HG03196 (cell line): ENCODE measurements at regions not wholly inside any gene's neighbourhood (a gene's known extent, or its start where the extent isn't known, plus 50 kb on each side); places are given as distances from the start of the nearest gene placed in this dataset.
"Not testable (repeated sequence)": the region's sequence is repeated elsewhere in the genome, so short reads cannot be mapped to it uniquely, and the experiment has no call there.

Experiments
- ATAC-seq: cut with Tn5 transposase; IDR thresholded peaks from one replicate; pipeline ENCODE4 v1.9.1; 2021; ENCODE audit not compliant: unreplicated experiment

DNA sequence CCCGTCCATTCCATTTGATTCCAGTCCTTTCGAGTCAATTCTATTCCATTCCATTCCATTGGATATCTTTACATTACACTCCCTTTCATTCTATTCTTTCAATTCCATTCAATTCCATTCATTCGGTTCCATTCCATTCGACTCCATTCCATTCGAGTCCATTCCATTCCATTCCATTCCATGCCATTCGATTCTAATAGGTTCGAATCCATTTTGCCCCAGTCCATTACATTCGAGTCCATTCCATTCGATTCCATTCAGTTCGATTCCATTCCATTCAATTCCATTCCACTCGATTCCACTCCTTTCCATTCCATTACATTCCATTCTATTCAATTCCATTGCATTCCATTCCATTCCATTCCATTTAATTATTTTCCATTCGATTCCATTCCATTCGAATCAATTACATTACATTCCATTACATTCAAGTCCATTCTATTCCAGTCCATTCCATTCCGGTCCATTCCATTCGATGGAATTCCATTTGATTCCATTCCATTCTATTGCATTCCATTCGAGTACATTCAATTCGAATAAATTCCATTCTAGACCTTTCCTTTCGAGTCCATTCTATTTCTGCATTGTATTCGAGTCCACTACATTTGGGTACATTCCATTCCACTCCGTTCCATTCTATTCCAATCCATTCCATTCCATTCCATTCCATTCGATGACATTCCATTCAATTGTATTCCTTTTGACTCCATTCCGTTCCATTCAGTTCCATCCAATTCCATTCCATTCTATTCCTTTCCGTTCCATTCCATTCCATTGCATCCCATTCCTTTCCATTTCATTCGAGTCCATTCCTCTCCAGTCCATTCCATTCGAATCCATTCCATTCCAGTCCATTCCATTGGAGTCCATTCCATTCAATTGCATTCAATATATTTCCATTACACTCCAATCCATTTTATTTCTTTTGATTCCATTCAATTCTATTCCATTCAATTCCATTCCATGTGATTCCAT, 2604.8 kb upstream of the TPTE start:
- ATAC-seq: no peak

DNA sequence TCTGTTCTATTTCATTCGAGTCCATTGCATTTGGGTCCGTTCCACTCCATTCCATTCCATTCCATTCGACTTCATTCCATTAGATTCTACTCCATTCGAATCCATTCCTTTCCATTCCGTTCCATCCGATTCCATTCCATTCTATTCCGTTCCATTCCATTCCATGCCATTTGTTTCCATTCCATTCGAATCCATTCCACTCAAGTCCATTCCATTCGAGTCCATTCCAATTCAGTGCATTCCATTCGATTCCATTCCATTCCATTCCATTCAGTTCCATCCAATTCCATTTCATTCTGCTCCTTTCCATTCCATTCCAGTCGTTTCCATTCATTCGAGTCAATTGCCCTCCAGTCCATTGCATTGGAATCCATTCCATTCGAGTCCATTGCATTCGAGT, 2603.7 kb upstream of the TPTE start:
- no peak for ATAC-seq

DNA sequence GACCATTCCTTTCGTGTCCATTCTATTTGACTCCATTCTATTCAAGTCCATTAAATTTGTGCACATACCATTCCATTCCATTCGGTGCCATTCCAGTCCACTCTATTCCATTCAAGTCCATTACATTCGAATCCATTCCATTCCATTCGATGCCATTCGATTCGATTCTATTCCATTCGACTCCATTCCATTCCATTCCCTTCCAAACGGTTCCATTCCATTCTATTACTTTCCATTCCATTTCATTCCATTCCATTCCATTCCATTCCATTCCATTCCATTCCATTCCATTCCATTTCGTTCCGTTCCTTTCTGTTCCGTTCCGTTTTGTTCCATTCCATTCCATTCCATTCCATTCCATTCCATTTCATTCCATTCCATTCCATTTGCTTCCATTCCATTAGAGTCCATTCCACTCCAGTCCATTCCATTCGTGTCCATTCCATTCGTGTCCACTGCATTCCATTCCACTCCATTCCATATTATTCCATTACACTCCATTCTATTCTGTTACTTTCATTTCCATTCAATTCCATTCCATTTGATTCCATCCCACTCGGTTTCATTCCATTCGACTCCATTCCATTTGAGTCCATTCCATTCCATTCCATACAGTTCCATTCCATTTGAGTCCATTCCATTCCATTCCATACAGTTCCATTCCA, 2595.3 kb upstream of the TPTE start:
- peak; percentile 50 for ATAC-seq

DNA sequence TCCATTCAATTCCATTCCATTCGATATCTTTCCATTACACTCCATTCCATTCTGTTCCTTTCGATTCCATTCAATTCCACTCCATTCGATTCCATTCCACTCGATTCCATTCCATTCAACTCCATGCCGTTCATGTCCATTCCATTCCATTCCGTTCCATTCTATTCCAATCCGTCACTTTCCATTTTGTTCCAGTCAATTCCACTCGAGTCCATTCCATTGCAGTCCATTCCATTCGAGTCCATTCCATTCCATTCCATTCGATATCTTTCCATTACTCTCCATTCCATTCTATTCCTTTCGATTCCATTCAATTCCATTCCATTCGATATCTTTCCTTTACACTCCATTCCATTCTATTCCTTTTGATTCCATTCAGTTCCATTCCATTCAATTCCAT, 2592.9 kb upstream of the TPTE start:
- not testable (repeated sequence) for ATAC-seq

DNA sequence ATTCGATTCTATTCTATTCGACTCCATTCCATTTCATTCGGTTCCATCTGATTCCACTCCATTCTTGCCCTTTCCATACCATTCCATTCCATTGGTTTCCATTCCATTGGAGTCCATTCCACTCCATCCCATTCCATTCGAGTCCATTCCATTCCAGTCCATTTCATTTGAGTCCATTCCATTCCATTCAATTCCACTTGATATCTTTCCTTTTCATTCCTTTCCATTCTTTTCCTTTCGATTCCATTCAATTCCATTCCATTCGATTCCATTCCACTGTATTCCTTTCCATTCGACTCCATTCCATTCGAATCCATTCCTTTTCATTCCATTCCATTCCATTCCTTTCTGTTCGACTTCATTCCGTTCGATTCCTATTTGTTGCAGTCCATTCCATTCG, 2591.8 kb upstream of the TPTE start:
- not testable (repeated sequence) for ATAC-seq

DNA sequence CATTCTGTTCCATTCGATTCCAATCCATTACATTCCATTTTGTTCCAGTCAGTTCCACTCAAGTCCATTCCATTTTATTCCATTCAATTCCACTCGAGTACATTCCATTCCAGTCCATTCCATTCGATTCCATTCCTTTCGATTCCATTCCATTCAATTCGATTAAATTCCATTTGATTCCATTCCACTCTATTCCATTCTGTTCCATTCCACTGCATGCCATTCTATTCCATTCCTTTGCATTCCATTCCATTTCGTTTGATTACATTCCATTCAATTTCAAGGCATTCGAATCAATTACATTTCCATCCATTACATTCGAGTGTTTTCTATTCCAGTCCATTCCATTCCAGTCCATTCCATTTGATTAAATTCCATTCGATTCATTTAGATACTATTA, 2590.9 kb upstream of the TPTE start:
- ATAC-seq: not testable (repeated sequence)

DNA sequence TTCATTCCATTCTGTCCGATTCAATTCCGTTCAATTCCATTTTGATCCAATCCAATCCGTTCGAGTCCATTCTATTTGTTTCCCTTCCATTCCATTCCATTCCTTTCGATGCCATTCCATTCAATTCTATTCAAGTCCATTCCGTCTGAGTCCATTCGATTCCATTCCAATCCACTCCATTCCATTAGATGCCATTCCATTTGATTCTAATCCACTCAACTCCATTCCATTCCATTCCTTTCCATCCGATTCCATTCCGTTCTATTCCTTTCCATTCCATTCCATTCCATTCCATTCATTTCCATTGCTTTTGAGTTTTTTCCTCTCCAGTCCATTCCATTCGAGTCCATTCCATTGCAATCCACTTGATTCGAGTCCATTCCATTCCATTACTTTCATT, 2589.3 kb upstream of the TPTE start:
- not testable (repeated sequence) for ATAC-seq

DNA sequence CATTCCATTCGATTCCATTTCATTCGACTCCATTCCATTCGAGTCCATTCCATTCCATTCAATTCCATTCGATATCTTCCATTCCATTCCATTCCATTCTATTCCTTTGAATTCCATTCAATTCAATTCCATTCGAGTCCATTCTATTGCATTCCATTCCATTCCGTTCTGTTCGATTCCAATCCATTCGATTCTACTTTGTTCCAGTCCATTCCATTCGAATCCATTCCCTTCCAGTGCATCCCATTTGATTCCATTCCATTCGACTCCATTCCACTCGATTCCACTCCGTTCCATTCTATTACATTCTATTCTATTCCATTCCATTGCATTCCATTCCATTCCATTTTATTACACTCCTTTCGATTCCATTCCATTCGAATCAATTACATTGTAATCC, 2588.5 kb upstream of the TPTE start:
- ATAC-seq: not testable (repeated sequence)

DNA sequence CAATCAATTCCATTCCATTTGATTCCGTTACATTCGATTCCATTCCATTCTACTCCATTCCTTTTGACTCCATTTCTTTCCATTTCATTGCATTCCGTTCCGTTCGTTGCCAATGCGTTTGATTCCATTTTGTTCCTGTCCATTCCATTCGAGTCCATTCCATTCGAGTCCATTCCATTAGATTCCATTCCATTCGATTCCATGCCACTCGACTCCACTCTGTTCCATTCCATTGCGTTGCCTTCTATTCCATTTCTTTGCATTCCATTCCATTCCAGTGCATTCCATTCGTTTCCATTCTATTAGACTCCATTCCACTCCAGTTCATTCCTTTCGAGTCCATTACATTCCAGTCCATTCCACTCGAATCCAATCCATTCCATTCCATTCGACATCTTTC, 2587.5 kb upstream of the TPTE start:
- no peak for ATAC-seq

DNA sequence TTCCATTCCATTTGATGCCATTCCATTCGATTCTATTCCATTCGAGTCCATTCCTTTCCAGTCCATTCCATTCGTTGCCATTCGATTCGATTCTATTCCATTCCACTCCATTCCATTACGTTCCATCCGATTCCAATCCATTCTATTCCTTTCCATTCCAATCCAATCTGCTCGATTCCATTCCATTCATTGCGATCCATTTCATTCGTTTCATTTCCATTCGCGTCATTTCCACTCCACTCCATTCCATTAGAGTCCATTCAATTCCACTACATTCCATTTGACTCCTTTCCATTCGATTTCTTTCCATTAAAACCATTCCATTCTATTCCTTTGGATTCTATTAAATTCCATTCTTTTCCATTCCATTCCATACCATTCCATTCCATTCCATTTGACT, 2584.1 kb upstream of the TPTE start:
- ATAC-seq: not testable (repeated sequence)

DNA sequence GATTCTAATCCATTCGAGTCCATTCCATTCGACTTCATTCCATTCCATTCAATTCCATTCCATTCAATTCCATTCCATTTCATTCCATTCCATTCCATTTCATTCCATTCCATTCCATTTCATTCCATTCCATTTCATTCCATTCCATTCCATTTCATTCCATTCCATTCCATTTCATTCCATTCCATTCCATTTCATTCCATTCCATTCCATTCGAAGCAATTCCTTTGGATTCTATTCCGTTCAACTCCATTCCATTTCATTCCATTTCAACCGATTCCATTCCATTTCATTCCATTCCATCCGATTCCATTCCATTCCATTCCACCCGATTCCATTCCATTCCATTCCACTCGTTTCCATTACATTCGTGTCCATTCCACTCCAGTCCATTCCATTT, 2583.2 kb upstream of the TPTE start:
- ATAC-seq: not testable (repeated sequence)

DNA sequence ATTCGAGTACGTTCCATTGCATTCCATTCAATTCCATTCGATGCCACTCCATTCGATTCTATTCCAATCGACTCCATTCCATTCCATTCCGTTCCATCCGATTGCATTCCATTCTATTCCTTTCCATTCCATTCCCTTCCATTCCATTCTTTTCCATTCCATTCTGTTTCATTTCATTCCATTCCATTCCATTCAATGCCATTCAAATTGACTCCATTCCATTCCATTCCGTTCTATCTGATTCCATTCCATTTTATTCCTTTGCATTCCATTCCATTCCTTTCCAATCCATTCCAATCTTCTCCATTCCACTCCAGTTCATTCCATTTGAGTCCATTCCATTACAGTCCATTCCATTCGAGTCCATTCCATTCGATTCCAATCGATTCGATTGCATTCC, 2580.0 kb upstream of the TPTE start:
- not testable (repeated sequence) for ATAC-seq

DNA sequence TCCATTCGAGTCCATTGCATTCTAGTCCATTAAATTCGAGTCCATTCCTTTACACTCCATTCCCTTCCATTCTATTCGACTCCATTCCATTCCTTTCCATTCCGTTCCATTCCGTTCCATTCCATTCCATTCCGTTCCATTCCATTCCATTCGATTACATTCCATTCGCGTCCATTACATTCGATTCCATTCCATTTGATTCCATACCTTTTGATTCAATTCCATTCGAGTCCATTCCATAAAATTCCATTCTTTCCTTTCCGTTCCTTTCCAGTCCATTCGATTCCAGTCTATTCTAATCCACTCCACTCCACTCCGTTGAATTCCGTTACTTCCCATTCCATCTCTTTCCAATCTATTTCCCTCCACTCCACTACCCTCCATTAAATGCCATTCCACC, 2579.2 kb upstream of the TPTE start:
- not testable (repeated sequence) for ATAC-seq

DNA sequence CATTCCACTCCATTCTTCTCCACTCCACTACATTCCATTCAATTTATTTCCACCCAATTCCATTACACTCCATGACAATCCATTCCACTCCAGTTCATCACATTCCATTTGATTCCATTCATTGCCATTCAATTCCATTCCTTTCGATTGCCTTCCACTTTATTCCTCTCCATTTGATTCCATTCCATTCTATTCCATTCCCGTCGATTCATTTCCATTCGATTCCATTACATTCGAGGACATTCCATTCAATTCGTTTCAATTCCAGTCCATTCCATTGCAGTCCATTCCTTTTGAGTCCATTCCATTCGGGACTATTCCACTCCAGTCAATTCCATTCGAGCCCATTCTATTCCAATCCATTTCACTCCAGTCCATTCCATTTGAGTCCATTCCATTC, 2577.8 kb upstream of the TPTE start:
- not testable (repeated sequence) for ATAC-seq

DNA sequence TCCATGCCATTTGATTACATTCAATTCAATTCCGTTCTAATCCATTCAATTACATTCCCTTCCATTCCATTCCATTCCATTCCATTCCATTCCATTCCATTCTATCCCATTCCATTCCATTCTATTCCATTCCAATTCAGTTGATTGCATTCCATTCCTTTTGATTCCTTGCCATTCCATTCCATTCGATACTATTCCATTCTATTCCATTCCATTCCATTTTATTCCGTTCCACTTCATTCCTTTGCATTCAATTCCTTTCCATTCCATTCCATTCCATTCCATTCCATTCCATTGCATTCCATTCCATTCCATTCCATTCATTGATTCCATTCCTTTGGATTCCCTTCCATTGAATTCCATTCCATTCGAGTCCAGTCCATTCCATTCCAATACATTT, 2574.0 kb upstream of the TPTE start:
- ATAC-seq: no peak

DNA sequence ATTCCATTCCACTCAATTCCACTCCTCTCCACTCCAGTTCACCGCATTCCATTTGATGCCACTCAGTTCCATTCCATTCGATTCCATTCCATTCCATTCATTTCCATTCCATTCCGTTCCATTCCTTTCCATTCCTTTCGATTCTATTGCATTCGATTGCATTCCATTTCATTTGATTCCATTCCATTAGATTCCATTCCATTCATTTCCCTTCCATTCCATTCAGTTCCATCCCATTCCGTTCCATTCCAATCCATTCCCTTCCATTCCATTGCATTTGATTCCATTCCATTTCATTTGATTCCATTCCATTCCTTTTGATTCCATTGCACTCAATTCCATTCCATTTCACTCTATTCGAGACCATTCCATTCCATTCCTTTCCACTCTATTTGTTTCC, 2572.7 kb upstream of the TPTE start:
- ATAC-seq: not testable (repeated sequence)

DNA sequence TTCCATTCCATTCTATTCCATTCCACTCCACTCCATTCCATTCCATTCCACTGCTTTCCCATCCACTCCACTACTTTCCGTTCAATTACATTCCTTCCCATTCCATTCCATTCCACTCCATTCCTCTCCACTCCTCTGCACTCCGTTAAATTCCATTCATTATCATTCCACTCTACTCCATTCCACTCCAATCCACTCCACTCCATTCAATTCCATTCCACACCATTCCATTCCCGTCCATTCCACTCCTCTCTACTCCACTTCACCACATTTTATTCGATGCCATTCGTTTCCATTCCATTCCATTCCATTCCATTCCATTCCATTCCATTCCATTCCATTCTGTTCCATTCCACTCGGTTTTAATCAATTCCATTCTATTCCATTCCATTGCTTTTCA, 2571.5 kb upstream of the TPTE start:
- not testable (repeated sequence) for ATAC-seq

DNA sequence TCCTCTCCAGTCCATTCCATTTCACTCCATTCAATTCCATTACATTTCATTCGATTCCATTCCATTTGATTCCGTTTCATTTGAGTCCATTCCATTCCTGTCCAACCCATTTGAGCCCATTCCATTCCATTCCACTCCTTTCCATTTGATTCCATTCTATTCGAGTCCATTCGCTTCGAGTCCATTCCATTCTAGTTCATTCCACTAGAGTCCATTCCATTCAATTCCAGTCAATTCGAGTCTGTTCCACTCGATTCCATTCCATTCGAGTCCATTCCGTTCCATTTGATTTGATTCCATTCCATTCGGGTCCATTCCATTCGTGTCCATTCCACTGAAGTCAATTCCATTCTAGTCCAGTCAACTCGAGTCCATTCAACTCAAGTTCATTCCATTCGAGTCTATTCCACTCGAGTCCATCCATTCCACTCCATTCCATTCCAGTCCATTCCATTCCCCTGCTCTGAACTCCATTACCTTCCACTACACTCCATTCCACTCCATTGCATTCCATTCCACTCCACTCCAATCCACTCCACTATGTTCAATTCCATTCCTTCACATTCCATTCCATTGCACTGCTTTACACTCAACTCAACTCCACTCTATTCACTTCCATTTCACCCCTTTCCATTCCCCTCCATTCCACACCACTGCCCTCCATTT, 2569.4 kb upstream of the TPTE start:
- no peak for ATAC-seq

DNA sequence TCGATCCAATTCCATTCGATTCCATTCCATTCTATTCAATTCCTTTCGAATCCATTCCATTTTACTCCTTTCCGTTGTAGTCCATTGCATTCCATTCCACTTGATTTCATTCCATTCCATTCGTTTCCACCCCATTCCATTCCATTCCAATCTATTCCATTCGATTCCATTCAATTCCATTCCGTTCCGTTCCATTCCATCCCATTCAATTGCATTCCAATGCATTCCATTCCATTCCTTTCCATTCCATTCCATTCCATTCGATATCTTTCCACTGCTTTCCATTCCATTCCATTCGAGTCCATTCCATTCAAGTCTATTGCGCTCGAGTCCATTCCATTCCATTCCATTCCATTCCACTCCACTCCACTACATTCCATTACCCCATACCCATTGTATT, 2568.7 kb upstream of the TPTE start:
- no peak for ATAC-seq

DNA sequence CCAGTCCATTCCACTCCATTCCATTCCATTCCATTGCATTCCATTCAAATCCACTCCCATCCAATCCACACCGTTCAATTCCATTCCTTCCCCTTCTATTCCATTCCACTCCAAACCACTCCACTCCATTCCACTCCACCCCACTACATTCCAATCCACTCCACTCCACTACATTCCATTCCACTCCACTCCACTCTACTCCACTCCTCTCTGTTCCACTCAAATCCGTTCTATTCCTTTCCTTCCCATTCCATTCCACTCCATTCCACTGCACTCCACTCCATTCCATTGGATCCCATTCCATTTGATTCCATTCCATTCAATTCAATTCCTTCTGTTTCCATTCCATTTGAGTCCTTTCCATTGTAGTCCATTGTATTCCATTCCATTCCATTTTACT, 2568.3 kb upstream of the TPTE start:
- ATAC-seq: no peak

DNA sequence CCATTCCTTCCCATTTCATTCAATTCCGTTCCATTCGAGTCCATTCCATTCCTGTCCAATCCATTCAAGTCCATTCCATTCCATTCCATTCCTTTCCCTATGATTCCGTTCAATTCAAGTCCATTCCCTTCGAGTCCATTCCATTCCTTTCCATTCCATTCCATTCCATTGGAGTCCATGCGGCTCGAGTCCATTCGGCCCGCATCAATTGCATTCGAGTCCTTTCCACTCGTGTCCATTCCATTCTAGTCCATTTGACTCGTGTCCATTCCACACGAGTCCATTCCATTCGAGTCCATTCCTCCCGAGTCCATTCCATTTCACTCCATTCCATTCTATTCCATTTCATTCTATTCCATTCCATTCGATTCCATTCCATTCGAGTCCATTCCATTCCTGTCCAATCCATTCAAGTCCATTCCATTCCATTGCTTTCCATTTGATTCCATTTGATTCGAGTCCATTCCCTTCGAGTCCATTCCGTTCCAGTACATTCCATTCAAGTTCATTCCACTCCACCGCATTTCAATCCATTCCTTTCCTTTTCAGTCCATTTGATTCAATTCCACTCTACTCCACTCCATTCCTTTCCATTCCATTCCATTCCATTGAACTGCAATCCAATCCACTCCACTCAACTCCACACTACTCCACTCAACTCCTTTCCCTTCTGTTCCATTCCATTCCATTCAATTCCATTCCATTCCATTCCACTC, 2565.9 kb upstream of the TPTE start:
- ATAC-seq: not testable (repeated sequence)
